ENCODE measurements at regions not wholly inside any gene's neighbourhood (a gene's known extent, or its start where the extent isn't known, plus 50 kb on each side); places are given as distances from the start of the nearest gene placed in this dataset.
A peak's percentile ranks its signal among the peaks of the same experiment; 100 is the strongest.

DNA sequence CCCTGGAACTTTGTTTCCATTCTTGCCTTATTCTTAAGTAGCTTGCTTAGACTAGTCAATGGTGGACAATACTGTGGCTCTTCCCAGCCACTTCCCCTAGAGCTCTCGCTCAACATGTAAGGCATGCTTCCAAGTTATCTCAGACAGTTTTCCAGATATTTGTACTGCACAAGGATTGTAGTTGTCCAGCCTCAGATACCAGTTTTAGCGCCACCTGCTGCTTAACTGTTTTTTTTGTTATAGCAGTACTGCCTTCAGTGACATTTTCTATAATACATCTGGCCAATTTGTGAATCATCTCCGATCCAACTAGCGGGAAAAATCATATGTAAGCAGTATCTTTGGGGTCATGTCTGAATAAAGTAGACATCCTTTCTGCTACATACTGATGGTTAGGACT, 346.7 kb upstream of the ADGRL4 start:
- intact Hi-C loops (cut with micrococcal nuclease; ENCODE audit: unreplicated experiment), result loop anchor here (1.0 kb wide), 1 partner anchor 94 kb away; no protein-coding TSS in a partner anchor
- Histone ChIP-seq H3K4me1 (no peaks in the 10 kb centered on the region), H3K27me3 (replicated peaks; ENCODE audit: control insufficient read depth, insufficient read depth, low read length) (no peaks in the 10 kb centered on the region), H3K9me3 (no peaks in the 10 kb centered on the region), H3K36me3 (ENCODE audit: control insufficient read depth, insufficient read depth, low read length) (no peaks in the 10 kb centered on the region), H3K4me3 (ENCODE audit: low read depth, low read length) (no peak overlapping the region)
- Mint-ChIP-seq H3K36me3 (ENCODE audit: insufficient read depth, unreplicated experiment) (no peaks in the 10 kb centered on the region), H3K27me3 (ENCODE audit: insufficient read depth, unreplicated experiment) (peaks cover 4% of the 10 kb centered on the region), H3K4me1 (ENCODE audit: low read depth, unreplicated experiment) (no peaks in the 10 kb centered on the region), H3K9me3 (ENCODE audit: unreplicated experiment) (no peaks in the 10 kb centered on the region), H3K27ac (ENCODE audit: unreplicated experiment) (no peak overlapping the region), H3K4me3 (ENCODE audit: unreplicated experiment) (no peak overlapping the region)
- no TSS peak for BruUV-seq (replicated peaks)
- DNase-seq, result peak in 1 of 2 experiments; percentile 32
- CTCF ChIA-PET, result no interaction called here
- TF ChIP-seq CTCF (IDR thresholded peaks at IDR 0.05; ENCODE audit: insufficient read depth in 1 of 2, low read depth in 1 of 2, low read length in 1 of 2, severe bottlenecking in 1 of 2, unreplicated experiment in 1 of 2), result peak; percentile 10 to 40
- POLR2A ChIA-PET, result no interaction called here

DNA sequence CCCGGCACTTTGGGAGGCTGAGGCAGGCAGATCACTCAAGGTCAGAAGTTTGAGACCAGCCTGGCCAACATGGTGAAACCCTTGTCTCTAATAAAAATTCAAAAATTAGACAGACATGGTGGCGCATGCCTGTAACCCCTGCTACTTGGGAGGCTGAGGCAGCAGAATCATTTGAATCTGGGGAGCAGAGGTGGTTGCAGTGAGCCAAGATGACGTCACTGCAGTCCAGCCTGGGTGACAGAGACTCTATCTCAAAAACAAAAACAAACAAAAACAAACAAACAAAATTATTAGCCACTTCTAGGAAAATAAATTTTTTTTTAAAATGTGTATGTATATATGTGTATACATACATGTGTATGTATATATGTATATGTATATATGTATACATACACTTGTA, 320.3 kb upstream of the ADGRL4 start:
- no peak overlapping the region for H3K27ac Mint-ChIP-seq (ENCODE audit: unreplicated experiment)
- H3K9me3 Mint-ChIP-seq (ENCODE audit: unreplicated experiment), result no peaks in the 10 kb centered on the region
- no peaks in the 10 kb centered on the region for H3K36me3 Mint-ChIP-seq (ENCODE audit: insufficient read depth, unreplicated experiment)
- CTCF ChIA-PET, result no interaction called here
- Histone ChIP-seq H3K9me3 (no peaks in the 10 kb centered on the region), H3K4me3 (ENCODE audit: low read depth, low read length) (no peak overlapping the region), H3K36me3 (ENCODE audit: control insufficient read depth, insufficient read depth, low read length) (no peaks in the 10 kb centered on the region), H3K27me3 (replicated peaks; ENCODE audit: control insufficient read depth, insufficient read depth, low read length) (no peaks in the 10 kb centered on the region), H3K4me1 (no peaks in the 10 kb centered on the region)
- no peaks in the 10 kb centered on the region for H3K27me3 Mint-ChIP-seq (ENCODE audit: insufficient read depth, unreplicated experiment)
- intact Hi-C loops (cut with micrococcal nuclease; ENCODE audit: unreplicated experiment), result no loop called here
- H3K4me3 Mint-ChIP-seq (ENCODE audit: unreplicated experiment), result no peak overlapping the region
- no peaks in the 10 kb centered on the region for H3K4me1 Mint-ChIP-seq (ENCODE audit: low read depth, unreplicated experiment)
- POLR2A ChIA-PET, result no interaction called here
- no TSS peak for BruUV-seq (replicated peaks)
- no peak for TF ChIP-seq CTCF (IDR thresholded peaks at IDR 0.05; ENCODE audit: insufficient read depth in 1 of 2, low read depth in 1 of 2, low read length in 1 of 2, severe bottlenecking in 1 of 2, unreplicated experiment in 1 of 2)
- no peak for DNase-seq

DNA sequence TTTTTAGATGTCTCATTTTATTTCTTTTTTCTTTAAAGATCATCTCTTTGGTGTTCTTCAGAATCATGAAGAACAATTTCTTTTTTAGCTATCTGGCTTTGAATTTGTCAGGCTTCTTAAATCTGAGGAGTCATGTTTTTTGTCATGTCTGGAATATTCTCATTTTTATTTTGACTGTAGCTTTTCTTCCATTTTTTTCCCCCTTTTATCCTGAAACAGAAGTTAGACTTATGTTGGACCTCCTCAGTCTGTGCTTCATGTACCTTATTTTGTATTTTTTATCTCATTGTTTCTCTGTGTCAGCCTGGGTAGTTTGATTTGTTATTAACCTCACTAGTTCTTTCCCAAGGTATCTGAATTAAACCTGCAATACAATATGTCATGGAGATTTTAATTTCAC, 319.2 kb upstream of the ADGRL4 start:
- no peak for TF ChIP-seq CTCF (IDR thresholded peaks at IDR 0.05; ENCODE audit: insufficient read depth in 1 of 2, low read depth in 1 of 2, low read length in 1 of 2, severe bottlenecking in 1 of 2, unreplicated experiment in 1 of 2)
- Histone ChIP-seq H3K4me1 (no peaks in the 10 kb centered on the region), H3K9me3 (no peaks in the 10 kb centered on the region), H3K36me3 (ENCODE audit: control insufficient read depth, insufficient read depth, low read length) (no peaks in the 10 kb centered on the region), H3K27me3 (replicated peaks; ENCODE audit: control insufficient read depth, insufficient read depth, low read length) (no peaks in the 10 kb centered on the region), H3K4me3 (ENCODE audit: low read depth, low read length) (no peak overlapping the region)
- BruUV-seq (replicated peaks), result no TSS peak
- no peaks in the 10 kb centered on the region for H3K9me3 Mint-ChIP-seq (ENCODE audit: unreplicated experiment)
- CTCF ChIA-PET, result no interaction called here
- POLR2A ChIA-PET, result no interaction called here
- intact Hi-C loops (cut with micrococcal nuclease; ENCODE audit: unreplicated experiment), result no loop called here
- H3K4me1 Mint-ChIP-seq (ENCODE audit: low read depth, unreplicated experiment), result no peaks in the 10 kb centered on the region
- H3K36me3 Mint-ChIP-seq (ENCODE audit: insufficient read depth, unreplicated experiment), result no peaks in the 10 kb centered on the region
- no peak overlapping the region for H3K27ac Mint-ChIP-seq (ENCODE audit: unreplicated experiment)
- DNase-seq, result no peak
- no peaks in the 10 kb centered on the region for H3K27me3 Mint-ChIP-seq (ENCODE audit: insufficient read depth, unreplicated experiment)
- no peak overlapping the region for H3K4me3 Mint-ChIP-seq (ENCODE audit: unreplicated experiment)

Measured in Caco-2 (cell line).